ENCODE measurements at regions not wholly inside any gene's neighbourhood (a gene's known extent, or its start where the extent isn't known, plus 50 kb on each side); places are given as distances from the start of the nearest gene placed in this dataset.

DNA sequence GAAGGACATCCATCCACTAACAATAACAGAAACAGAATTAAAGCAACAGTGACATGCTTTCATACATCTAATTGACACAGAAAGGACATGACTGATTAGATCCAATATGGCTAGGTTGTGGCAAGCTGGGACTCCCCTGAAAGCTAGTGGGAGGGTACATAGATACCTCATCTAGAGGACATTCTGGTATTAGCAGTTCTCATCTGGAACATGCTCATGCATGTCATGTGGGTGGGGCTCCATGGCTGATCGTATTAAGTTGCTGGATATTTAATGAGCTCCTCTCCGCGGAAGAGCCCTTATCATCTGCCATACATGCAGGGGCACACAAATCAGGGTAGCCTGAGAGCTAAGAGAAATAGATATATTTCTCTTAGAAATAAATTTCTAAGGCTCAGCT is 358.9 kb downstream of the ICE1 start (continued):
- TF ChIP-seq, protein P1, sequence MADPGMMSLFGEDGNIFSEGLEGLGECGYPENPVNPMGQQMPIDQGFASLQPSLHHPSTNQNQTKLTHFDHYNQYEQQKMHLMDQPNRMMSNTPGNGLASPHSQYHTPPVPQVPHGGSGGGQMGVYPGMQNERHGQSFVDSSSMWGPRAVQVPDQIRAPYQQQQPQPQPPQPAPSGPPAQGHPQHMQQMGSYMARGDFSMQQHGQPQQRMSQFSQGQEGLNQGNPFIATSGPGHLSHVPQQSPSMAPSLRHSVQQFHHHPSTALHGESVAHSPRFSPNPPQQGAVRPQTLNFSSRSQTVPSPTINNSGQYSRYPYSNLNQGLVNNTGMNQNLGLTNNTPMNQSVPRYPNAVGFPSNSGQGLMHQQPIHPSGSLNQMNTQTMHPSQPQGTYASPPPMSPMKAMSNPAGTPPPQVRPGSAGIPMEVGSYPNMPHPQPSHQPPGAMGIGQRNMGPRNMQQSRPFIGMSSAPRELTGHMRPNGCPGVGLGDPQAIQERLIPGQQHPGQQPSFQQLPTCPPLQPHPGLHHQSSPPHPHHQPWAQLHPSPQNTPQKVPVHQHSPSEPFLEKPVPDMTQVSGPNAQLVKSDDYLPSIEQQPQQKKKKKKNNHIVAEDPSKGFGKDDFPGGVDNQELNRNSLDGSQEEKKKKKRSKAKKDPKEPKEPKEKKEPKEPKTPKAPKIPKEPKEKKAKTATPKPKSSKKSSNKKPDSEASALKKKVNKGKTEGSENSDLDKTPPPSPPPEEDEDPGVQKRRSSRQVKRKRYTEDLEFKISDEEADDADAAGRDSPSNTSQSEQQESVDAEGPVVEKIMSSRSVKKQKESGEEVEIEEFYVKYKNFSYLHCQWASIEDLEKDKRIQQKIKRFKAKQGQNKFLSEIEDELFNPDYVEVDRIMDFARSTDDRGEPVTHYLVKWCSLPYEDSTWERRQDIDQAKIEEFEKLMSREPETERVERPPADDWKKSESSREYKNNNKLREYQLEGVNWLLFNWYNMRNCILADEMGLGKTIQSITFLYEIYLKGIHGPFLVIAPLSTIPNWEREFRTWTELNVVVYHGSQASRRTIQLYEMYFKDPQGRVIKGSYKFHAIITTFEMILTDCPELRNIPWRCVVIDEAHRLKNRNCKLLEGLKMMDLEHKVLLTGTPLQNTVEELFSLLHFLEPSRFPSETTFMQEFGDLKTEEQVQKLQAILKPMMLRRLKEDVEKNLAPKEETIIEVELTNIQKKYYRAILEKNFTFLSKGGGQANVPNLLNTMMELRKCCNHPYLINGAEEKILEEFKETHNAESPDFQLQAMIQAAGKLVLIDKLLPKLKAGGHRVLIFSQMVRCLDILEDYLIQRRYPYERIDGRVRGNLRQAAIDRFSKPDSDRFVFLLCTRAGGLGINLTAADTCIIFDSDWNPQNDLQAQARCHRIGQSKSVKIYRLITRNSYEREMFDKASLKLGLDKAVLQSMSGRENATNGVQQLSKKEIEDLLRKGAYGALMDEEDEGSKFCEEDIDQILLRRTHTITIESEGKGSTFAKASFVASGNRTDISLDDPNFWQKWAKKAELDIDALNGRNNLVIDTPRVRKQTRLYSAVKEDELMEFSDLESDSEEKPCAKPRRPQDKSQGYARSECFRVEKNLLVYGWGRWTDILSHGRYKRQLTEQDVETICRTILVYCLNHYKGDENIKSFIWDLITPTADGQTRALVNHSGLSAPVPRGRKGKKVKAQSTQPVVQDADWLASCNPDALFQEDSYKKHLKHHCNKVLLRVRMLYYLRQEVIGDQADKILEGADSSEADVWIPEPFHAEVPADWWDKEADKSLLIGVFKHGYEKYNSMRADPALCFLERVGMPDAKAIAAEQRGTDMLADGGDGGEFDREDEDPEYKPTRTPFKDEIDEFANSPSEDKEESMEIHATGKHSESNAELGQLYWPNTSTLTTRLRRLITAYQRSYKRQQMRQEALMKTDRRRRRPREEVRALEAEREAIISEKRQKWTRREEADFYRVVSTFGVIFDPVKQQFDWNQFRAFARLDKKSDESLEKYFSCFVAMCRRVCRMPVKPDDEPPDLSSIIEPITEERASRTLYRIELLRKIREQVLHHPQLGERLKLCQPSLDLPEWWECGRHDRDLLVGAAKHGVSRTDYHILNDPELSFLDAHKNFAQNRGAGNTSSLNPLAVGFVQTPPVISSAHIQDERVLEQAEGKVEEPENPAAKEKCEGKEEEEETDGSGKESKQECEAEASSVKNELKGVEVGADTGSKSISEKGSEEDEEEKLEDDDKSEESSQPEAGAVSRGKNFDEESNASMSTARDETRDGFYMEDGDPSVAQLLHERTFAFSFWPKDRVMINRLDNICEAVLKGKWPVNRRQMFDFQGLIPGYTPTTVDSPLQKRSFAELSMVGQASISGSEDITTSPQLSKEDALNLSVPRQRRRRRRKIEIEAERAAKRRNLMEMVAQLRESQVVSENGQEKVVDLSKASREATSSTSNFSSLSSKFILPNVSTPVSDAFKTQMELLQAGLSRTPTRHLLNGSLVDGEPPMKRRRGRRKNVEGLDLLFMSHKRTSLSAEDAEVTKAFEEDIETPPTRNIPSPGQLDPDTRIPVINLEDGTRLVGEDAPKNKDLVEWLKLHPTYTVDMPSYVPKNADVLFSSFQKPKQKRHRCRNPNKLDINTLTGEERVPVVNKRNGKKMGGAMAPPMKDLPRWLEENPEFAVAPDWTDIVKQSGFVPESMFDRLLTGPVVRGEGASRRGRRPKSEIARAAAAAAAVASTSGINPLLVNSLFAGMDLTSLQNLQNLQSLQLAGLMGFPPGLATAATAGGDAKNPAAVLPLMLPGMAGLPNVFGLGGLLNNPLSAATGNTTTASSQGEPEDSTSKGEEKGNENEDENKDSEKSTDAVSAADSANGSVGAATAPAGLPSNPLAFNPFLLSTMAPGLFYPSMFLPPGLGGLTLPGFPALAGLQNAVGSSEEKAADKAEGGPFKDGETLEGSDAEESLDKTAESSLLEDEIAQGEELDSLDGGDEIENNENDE (IDR thresholded peaks at IDR 0.05; ENCODE audit: insufficient replicate concordance, low read length): no peak
- no peak for TF ChIP-seq POLR2AphosphoS5 (IDR thresholded peaks at IDR 0.05; ENCODE audit: low read depth, low read length)
- TF ChIP-seq EZH2 (IDR thresholded peaks at IDR 0.05; ENCODE audit: low read depth, low read length, severe bottlenecking): no peak
- no peak for TF ChIP-seq TEAD4 (IDR thresholded peaks at IDR 0.05; ENCODE audit: low read depth, low read length)

Data from H1 (cell line).